A673 (cell line): ENCODE measurements at regions not wholly inside any gene's neighbourhood (a gene's known extent, or its start where the extent isn't known, plus 50 kb on each side); places are given as distances from the start of the nearest gene placed in this dataset.

Source experiments
- BruUV-seq: library from RNA; stranded (reverse); fragments of 400-500 nt; replicated peaks from 2 replicates; lab custom pipeline; 2021; lab: Mats Ljungman, UMichigan
- CTCF ChIA-PET: fragments of 300-600 bp; sonication (Branson Sonifier 250); formaldehyde crosslinking; loops from one replicate; lab custom pipeline; 2022; ENCODE audit warnings: antibody characterized with exemption; lab: Charles Lee
- POLR2A ChIA-PET: fragments of 300-600 bp; sonication (Branson Sonifier 250); formaldehyde crosslinking; loops from one replicate; lab custom pipeline; 2022; ENCODE audit warnings: antibody characterized with exemption; ENCODE audit not compliant: low non-redundant PET; lab: Charles Lee
- DNase-seq: peaks from one replicate; pipeline ENCODE4 v3.0.0-alpha.2; 2015; ENCODE audit warnings: low spot score
- H3K27ac ChIP-seq: fragments of 200-600 bp; sonication (generic); 2 replicates; pipeline ENCODE4 v1.5.1; 2016; ENCODE audit warnings: mixed run types, low read depth, mild to moderate bottlenecking, mixed read lengths, antibody characterized with exemption, low read length; ENCODE audit not compliant: poor library complexity, severe bottlenecking
- H3K27me3 ChIP-seq: fragments of 200-600 bp; sonication (generic); replicated peaks from 2 replicates; pipeline ENCODE4 v1.6.1; 2017; ENCODE audit warnings: mixed run types, low read depth, mild to moderate bottlenecking, mixed read lengths, antibody characterized with exemption, low read length; ENCODE audit not compliant: insufficient read depth, poor library complexity
- H3K36me3 ChIP-seq: fragments of 200-600 bp; sonication (generic); 2 replicates; pipeline ENCODE4 v1.6.1; 2016; ENCODE audit warnings: mixed run types, mild to moderate bottlenecking, mixed read lengths, antibody characterized with exemption, low read length; ENCODE audit not compliant: insufficient read depth, poor library complexity, severe bottlenecking
- H3K4me1 ChIP-seq: fragments of 200-600 bp; sonication (generic); 2 replicates; pipeline ENCODE4 v1.6.1; 2017; ENCODE audit warnings: mixed run types, mild to moderate bottlenecking, mixed read lengths, antibody characterized with exemption, low read length; ENCODE audit not compliant: insufficient read depth, poor library complexity, severe bottlenecking
- H3K4me3 ChIP-seq: fragments of 200-600 bp; sonication (generic); 2 replicates; pipeline ENCODE4 v1.5.1; 2016; ENCODE audit warnings: low read depth, mixed run types, mild to moderate bottlenecking, mixed read lengths, low read length; ENCODE audit not compliant: poor library complexity, severe bottlenecking
- H3K9me3 ChIP-seq: fragments of 200-600 bp; sonication (generic); 2 replicates; pipeline ENCODE4 v1.6.1; 2016; ENCODE audit warnings: mixed run types, low read depth, mild to moderate bottlenecking, mixed read lengths, antibody characterized with exemption, low read length; ENCODE audit not compliant: poor library complexity, severe bottlenecking
- EZH2 ChIP-seq: fragments of 200-600 bp; sonication (generic); IDR thresholded peaks from 2 replicates; pipeline ENCODE4 v1.6.1; 2017; ENCODE audit warnings: borderline replicate concordance, low read depth, mild to moderate bottlenecking, mixed read lengths, antibody characterized with exemption, low read length; ENCODE audit not compliant: poor library complexity, severe bottlenecking
- intact Hi-C: fragments of 100-400 bp; cut with micrococcal nuclease; formaldehyde crosslinking; loops from one replicate; pipeline ENCODE4 v1.10.0; 2022; ENCODE audit not compliant: unreplicated experiment
- TF ChIP-seq, protein P1 (sequence below): fragments of 300-800, 200-600 bp; sonication (generic); conservative IDR thresholded peaks from 2 replicates; pipeline ENCODE4 v1.5.1; 2017; ENCODE audit warnings: low read depth, mild to moderate bottlenecking, antibody characterized with exemption, low read length, moderate library complexity, mixed read lengths

GRCh38 chr3:82473864-82474541 is 712.6 kb upstream of the GBE1 start:
- Histone ChIP-seq H3K4me3 (no peak overlapping the region), H3K27ac (no peak overlapping the region), H3K9me3 (peaks cover 4% of the 10 kb centered on the region), H3K27me3 (no peaks in the 10 kb centered on the region), H3K4me1 (no peaks in the 10 kb centered on the region), H3K36me3 (no peaks in the 10 kb centered on the region)
- intact Hi-C loops: no loop called here
- ChIA-PET CTCF (no interaction called here), POLR2A (no interaction called here)
- DNase-seq: no peak
- BruUV-seq: no TSS peak
- TF ChIP-seq EZH2: no peak
- TF ChIP-seq, protein P1, sequence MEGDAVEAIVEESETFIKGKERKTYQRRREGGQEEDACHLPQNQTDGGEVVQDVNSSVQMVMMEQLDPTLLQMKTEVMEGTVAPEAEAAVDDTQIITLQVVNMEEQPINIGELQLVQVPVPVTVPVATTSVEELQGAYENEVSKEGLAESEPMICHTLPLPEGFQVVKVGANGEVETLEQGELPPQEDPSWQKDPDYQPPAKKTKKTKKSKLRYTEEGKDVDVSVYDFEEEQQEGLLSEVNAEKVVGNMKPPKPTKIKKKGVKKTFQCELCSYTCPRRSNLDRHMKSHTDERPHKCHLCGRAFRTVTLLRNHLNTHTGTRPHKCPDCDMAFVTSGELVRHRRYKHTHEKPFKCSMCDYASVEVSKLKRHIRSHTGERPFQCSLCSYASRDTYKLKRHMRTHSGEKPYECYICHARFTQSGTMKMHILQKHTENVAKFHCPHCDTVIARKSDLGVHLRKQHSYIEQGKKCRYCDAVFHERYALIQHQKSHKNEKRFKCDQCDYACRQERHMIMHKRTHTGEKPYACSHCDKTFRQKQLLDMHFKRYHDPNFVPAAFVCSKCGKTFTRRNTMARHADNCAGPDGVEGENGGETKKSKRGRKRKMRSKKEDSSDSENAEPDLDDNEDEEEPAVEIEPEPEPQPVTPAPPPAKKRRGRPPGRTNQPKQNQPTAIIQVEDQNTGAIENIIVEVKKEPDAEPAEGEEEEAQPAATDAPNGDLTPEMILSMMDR: no peak

DNA sequence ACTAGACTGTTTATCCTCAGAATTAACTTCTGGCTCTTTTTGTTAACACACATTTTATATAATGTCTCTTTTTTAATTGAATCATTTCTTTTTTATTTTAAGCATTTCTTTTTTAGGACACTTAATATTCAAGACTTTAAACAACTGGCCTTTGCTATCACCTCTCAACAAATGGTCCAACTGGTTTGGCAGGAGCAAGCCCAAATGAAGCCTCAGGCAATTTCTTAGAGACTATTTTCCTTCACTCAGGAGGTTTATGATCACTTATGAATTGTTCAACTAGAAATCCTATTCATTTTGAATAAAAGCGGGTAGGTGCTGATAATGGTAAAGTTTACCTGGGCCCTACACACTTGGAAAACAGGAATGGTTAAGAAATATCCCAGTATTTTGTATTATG is 705.6 kb upstream of the GBE1 start:
- CTCF ChIA-PET: no interaction called here
- no peak for TF ChIP-seq EZH2
- TF ChIP-seq, protein P1: no peak
- H3K4me3 ChIP-seq: no peak overlapping the region
- no peaks in the 10 kb centered on the region for H3K9me3 ChIP-seq
- no TSS peak for BruUV-seq
- intact Hi-C loops: no loop called here
- no peaks in the 10 kb centered on the region for H3K36me3 ChIP-seq
- H3K27ac ChIP-seq: no peak overlapping the region
- H3K4me1 ChIP-seq: no peaks in the 10 kb centered on the region
- H3K27me3 ChIP-seq: no peaks in the 10 kb centered on the region
- POLR2A ChIA-PET: no interaction called here
- DNase-seq: no peak

GRCh38 chr3:82462977-82463376 is 701.5 kb upstream of the GBE1 start:
- Histone ChIP-seq H3K27ac (no peak overlapping the region), H3K27me3 (no peaks in the 10 kb centered on the region), H3K4me1 (no peaks in the 10 kb centered on the region), H3K9me3 (no peaks in the 10 kb centered on the region), H3K4me3 (no peak overlapping the region), H3K36me3 (no peaks in the 10 kb centered on the region)
- BruUV-seq: no TSS peak
- ChIA-PET POLR2A (no interaction called here), CTCF (no interaction called here)
- intact Hi-C loops: no loop called here
- DNase-seq: peak; percentile 0
- TF ChIP-seq, protein P1: no peak
- no peak for TF ChIP-seq EZH2
